Stomach (tissue), 8 donors: ENCODE measurements at regions not wholly inside any gene's neighbourhood (a gene's known extent, or its start where the extent isn't known, plus 50 kb on each side); places are given as distances from the start of the nearest gene placed in this dataset.
"Not testable (repeated sequence)": the region's sequence is repeated elsewhere in the genome, so short reads cannot be mapped to it uniquely, and the experiment has no call there.

ENCODE experiments used
- DNase-seq, 2 donors: peaks; one replicate each; pipeline versions ENCODE4 v3.0.0 to v3.0.0-alpha.2; 2013 to 2019
- H3K27ac ChIP-seq, 5 donors: fragments of 200-600 bp in 4 of 5; sonication (generic) in 4 of 5; one replicate each; pipeline ENCODE4 v1.5.1; 2013 to 2019; ENCODE audit warnings: mild to moderate bottlenecking in 1 of 5, moderate library complexity in 1 of 5
- H3K27me3 ChIP-seq, 3 donors: fragments of 200-600 bp; sonication (generic); one replicate each; pipeline ENCODE4 v1.5.1; 2017 to 2019; ENCODE audit warnings: mixed run types in 1 of 3
- H3K36me3 ChIP-seq, 4 donors: fragments of 200-600 bp; sonication (generic); 1 replicate in 3 of 4; 2 replicates in 1 of 4; pipeline ENCODE4 v1.5.1; 2016 to 2019
- H3K4me1 ChIP-seq, 4 donors: fragments of 200-600 bp; sonication (generic); one replicate each; pipeline ENCODE4 v1.5.1; 2016 to 2019
- H3K4me3 ChIP-seq, 4 donors: fragments of 200-600 bp; sonication (generic) in 3 of 4; one replicate each; pipeline ENCODE4 v1.5.1; 2016 to 2019; ENCODE audit warnings: mild to moderate bottlenecking in 1 of 4
- H3K9me3 ChIP-seq, 4 donors: fragments of 200-600 bp; sonication (generic); one replicate each; pipeline ENCODE4 v1.5.1; 2016 to 2019
- CTCF ChIP-seq, 7 experiments: fragments of 450-650 bp in 4 of 7; fragments of 200-600 bp in 3 of 7; sonication (generic) in 3 of 7; IDR thresholded peaks; one replicate each; pipeline ENCODE4 v1.5.1; 2016 to 2019; ENCODE audit warnings: antibody characterized with exemption in 7 of 7, control low read depth in 2 of 7, mild to moderate bottlenecking in 1 of 7
- EP300 ChIP-seq: sonication (generic); formaldehyde crosslinking; IDR thresholded peaks from one replicate; pipeline ENCODE4 v1.6.1; 2017; ENCODE audit warnings: antibody characterized with exemption
- POLR2A ChIP-seq, 4 donors: fragments of 450-650 bp; IDR thresholded peaks; one replicate each; pipeline ENCODE4 v1.6.1; 2016; ENCODE audit warnings: antibody characterized with exemption in 4 of 4, control low read depth in 2 of 4, mild to moderate bottlenecking in 1 of 4, moderate library complexity in 1 of 4
- POLR2AphosphoS5 ChIP-seq, 3 donors: sonication (generic); formaldehyde crosslinking; IDR thresholded peaks; one replicate each; pipeline ENCODE4 v1.6.1; 2016; ENCODE audit warnings: antibody characterized with exemption in 3 of 3
- WGBS, 5 donors: extraction: QIAGEN DNeasy Blood & Tissue Kit in 3 of 5; methylation state at CpG; one replicate each; pipeline versions ENCODE4 v1.1.5 to v1.1.7; 2013 to 2018; 5-methylcytosine and 5-hydroxymethylcytosine counted together
- intact Hi-C: fragments of 100-400 bp; cut with DNase I; formaldehyde crosslinking; loops from one replicate; pipeline ENCODE4 v1.15.1; 2023; ENCODE audit warnings: low total_unique reads
- donor health status: healthy with polysubstance abuse.
- donor health status: Bipolar disorder and iron deficiency.
- donor health status: healthy.

GRCh38 chr21:15453261-15453660, 276.5 kb upstream of the USP25 start:
- intact Hi-C loops: no loop called here

GRCh38 chr21:15453785-15454184, 276.0 kb upstream of the USP25 start:
- intact Hi-C loops, H3K4me3 ChIP-seq, DNase-seq, H3K27me3 ChIP-seq, H3K9me3 ChIP-seq, H3K27ac ChIP-seq, H3K4me1 ChIP-seq, H3K36me3 ChIP-seq: not testable (repeated sequence)
- WGBS, 5 donors: 70 to 97% (median 89%) methylated on average over 1 of the region's 1 CpG

More at GRCh38 chr21:15453261-15453660, 276.5 kb upstream of the USP25 start:
- Histone ChIP-seq H3K36me3 (no peaks in the 10 kb centered on the region), H3K27ac (no peak overlapping the region), H3K4me3 (no peak overlapping the region), H3K27me3 (no peaks in the 10 kb centered on the region), H3K9me3 (no peaks in the 10 kb centered on the region), H3K4me1 (no peaks in the 10 kb centered on the region)
- TF ChIP-seq POLR2AphosphoS5 (IDR thresholded peaks at IDR 0.05) (no peak), EP300 (no peak), POLR2A (IDR thresholded peaks at IDR 0.05) (no peak), CTCF (IDR thresholded peaks at IDR 0.05) (no peak)
- DNase-seq: no peak

- H3K36me3 ChIP-seq, intact Hi-C loops, H3K9me3 ChIP-seq, H3K4me3 ChIP-seq, DNase-seq, H3K27ac ChIP-seq, H3K27me3 ChIP-seq, H3K4me1 ChIP-seq: not testable (repeated sequence)
- 62 to 84% (median 66%) methylated on average over 2 of the region's 2 CpGs for WGBS, 5 donors
Observed at GRCh38 chr21:15454931-15455330, 274.9 kb upstream of the USP25 start.

GRCh38 chr21:15455819-15456462, 273.8 kb upstream of the USP25 start:
- TF ChIP-seq POLR2AphosphoS5 (IDR thresholded peaks at IDR 0.05) (no peak), EP300 (no peak), POLR2A (IDR thresholded peaks at IDR 0.05) (no peak), CTCF (IDR thresholded peaks at IDR 0.05) (no peak)
- Histone ChIP-seq H3K4me1 (no peaks in the 10 kb centered on the region), H3K27ac (no peak overlapping the region), H3K27me3 (no peaks in the 10 kb centered on the region), H3K36me3 (no peaks in the 10 kb centered on the region), H3K9me3 (no peaks in the 10 kb centered on the region), H3K4me3 (no peak overlapping the region)
- intact Hi-C loops: no loop called here
- WGBS, 5 donors: 87 to 92% (median 90%) methylated on average over 14 of the region's 14 CpGs
- DNase-seq: peak in 1 of 2 donors; percentile 20

GRCh38 chr21:15457965-15458364, 271.8 kb upstream of the USP25 start:
- no peak for DNase-seq
- Histone ChIP-seq H3K9me3 (no peaks in the 10 kb centered on the region), H3K27ac (no peak overlapping the region), H3K27me3 (no peaks in the 10 kb centered on the region), H3K36me3 (no peaks in the 10 kb centered on the region), H3K4me1 (no peaks in the 10 kb centered on the region), H3K4me3 (no peak overlapping the region)
- TF ChIP-seq POLR2AphosphoS5 (IDR thresholded peaks at IDR 0.05) (no peak), EP300 (no peak), POLR2A (IDR thresholded peaks at IDR 0.05) (no peak), CTCF (IDR thresholded peaks at IDR 0.05) (no peak)
- 77 to 83% (median 77%) methylated on average over 3 of the region's 3 CpGs for WGBS, 5 donors
- intact Hi-C loops: no loop called here
